ENCODE measurements at regions not wholly inside any gene's neighbourhood (a gene's known extent, or its start where the extent isn't known, plus 50 kb on each side); places are given as distances from the start of the nearest gene placed in this dataset.

DNA sequence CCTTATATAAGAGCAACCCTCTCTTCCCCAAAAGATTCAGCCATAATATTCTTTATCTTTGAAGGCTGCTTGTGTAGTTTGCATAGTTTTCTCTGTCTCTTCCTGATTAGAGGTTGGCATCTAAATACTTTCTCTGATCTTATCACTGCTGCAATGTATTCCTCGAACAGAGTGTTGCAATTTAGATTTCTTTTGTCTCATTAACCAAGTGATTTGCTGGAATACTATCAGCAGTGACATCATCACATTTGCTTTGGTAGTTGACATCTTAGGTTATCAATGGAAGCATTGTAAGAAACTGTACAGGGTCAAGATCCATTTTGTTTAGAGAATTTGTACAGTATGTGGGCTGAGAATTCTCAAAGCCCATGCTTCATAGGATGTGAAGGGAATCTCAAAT, 72.0 kb upstream of the NEUROD1 start:
- DNase-seq = no peak
- no CpG with 5 or more reads among the region's 1 CpG for WGBS (ENCODE audit: extremely low coverage, insufficient read length, low lambda C conversion rate)

More for the DNA sequence above, 72.0 kb upstream of the NEUROD1 start:
- H3K79me1 ChIP-seq (ENCODE audit: insufficient read depth, low read depth, low read length, poor library complexity, severe bottlenecking) = no peaks in the 10 kb centered on the region
- H3K23ac ChIP-seq (ENCODE audit: insufficient read length, low read depth, low read length) = no peak overlapping the region
- H3K23me2 ChIP-seq (ENCODE audit: insufficient read length, low read depth, low read length, poor library complexity, severe bottlenecking) = no peaks in the 10 kb centered on the region
- H3K4me1 ChIP-seq (ENCODE audit: insufficient read depth, low read length) = no peaks in the 10 kb centered on the region
- Mint-ChIP-seq H3K27ac (no peak overlapping the region), H3K36me3 (ENCODE audit: insufficient read depth in 1 of 3, low read depth in 3 of 3) (no peaks in the 10 kb centered on the region), H3K4me1 (peaks cover 7 to 11% of the 10 kb centered on the region in 2 experiments; a peak in 3 of 4 replicates), H3K27me3 (ENCODE audit: low read depth) (no peaks in the 10 kb centered on the region), H3K4me3 (no peak overlapping the region), H3K9me3 (no peaks in the 10 kb centered on the region)
- no peak overlapping the region for H2BK120ac ChIP-seq (ENCODE audit: low read depth, low read length, poor library complexity, severe bottlenecking)
- H4K5ac ChIP-seq (ENCODE audit: insufficient read length, low read depth, low read length) = no peak overlapping the region
- no peak overlapping the region for H2AFZ ChIP-seq (ENCODE audit: low read length)
- H2BK12ac ChIP-seq (ENCODE audit: insufficient read length, low read depth, low read length) = no peak overlapping the region
- H3K27me3 ChIP-seq (ENCODE audit: insufficient read depth, low read length) = no peaks in the 10 kb centered on the region
- no peak overlapping the region for H2BK5ac ChIP-seq (ENCODE audit: insufficient read length, low read length)
- H3K9ac ChIP-seq (ENCODE audit: extremely low read depth, insufficient read length, low read length) = no peak overlapping the region
- no peak overlapping the region for H2AK5ac ChIP-seq (ENCODE audit: insufficient read length, low read length)
- no peaks in the 10 kb centered on the region for H3K9me3 ChIP-seq (ENCODE audit: control insufficient read depth, low read depth, low read length)
- H3K4ac ChIP-seq (ENCODE audit: low read depth, low read length) = no peak overlapping the region
- H3K14ac ChIP-seq (ENCODE audit: insufficient read depth, low read length) = no peak overlapping the region
- no peak overlapping the region for H2BK15ac ChIP-seq (ENCODE audit: low read depth, low read length)
- no peak overlapping the region for H4K91ac ChIP-seq (ENCODE audit: insufficient read length, low read depth, low read length)
- no peak overlapping the region for H3K18ac ChIP-seq (ENCODE audit: insufficient read length, low read depth, low read length)
- no peaks in the 10 kb centered on the region for H3K79me2 ChIP-seq (ENCODE audit: insufficient read depth, low read length)
- H3T11ph ChIP-seq (ENCODE audit: low read length) = no peak overlapping the region
- H4K8ac ChIP-seq (replicated peaks; ENCODE audit: insufficient read length, low read depth, low read length) = no peak overlapping the region
- H2BK20ac ChIP-seq (ENCODE audit: low read depth, low read length, poor library complexity, severe bottlenecking) = no peak overlapping the region
- TF ChIP-seq, protein P1, sequence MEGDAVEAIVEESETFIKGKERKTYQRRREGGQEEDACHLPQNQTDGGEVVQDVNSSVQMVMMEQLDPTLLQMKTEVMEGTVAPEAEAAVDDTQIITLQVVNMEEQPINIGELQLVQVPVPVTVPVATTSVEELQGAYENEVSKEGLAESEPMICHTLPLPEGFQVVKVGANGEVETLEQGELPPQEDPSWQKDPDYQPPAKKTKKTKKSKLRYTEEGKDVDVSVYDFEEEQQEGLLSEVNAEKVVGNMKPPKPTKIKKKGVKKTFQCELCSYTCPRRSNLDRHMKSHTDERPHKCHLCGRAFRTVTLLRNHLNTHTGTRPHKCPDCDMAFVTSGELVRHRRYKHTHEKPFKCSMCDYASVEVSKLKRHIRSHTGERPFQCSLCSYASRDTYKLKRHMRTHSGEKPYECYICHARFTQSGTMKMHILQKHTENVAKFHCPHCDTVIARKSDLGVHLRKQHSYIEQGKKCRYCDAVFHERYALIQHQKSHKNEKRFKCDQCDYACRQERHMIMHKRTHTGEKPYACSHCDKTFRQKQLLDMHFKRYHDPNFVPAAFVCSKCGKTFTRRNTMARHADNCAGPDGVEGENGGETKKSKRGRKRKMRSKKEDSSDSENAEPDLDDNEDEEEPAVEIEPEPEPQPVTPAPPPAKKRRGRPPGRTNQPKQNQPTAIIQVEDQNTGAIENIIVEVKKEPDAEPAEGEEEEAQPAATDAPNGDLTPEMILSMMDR (conservative IDR thresholded peaks at IDR 0.05) = no peak
- H3K4me2 ChIP-seq (ENCODE audit: insufficient read depth, insufficient read length, low read length) = no peak overlapping the region
- no peak overlapping the region for H3K56ac ChIP-seq (ENCODE audit: insufficient read length, low read depth, low read length)
- H3K27ac ChIP-seq (ENCODE audit: insufficient read length, low read depth, low read length) = no peak overlapping the region
- H4K20me1 ChIP-seq (ENCODE audit: control insufficient read depth, insufficient read depth, insufficient read length) = no peaks in the 10 kb centered on the region

All from H9 (cell line).